HG03064 (cell line): ENCODE measurements at regions not wholly inside any gene's neighbourhood (a gene's known extent, or its start where the extent isn't known, plus 50 kb on each side); places are given as distances from the start of the nearest gene placed in this dataset.

Source experiments
- ATAC-seq: cut with Tn5 transposase; IDR thresholded peaks from one replicate; pipeline ENCODE4 v1.9.1; 2021; ENCODE audit warnings: low read depth; ENCODE audit not compliant: unreplicated experiment

DNA sequence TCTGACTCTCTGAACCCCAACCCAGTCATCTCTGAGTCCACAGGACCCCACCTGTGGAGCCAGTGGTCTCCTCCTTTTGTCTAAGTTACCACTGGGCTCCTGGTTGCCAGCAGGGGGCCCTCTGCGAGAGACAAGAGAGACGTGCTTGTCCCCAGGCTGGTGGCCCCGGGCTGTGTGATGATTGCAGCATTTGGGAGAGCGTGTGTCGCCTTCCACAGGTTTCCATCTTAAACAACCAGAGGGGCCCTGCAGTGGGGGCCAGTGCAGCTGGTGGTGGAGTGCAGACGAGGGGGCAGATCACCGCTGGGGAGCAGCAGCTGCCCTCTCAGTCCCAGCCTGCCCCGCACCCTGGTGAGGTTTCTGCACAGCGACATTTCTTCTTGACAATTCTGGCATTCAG lies 122.4 kb upstream of the PPP2R2D start:
- ATAC-seq, result no peak

- no peak for ATAC-seq
Observed at GRCh38 chr10:131778842-131779241, 122.0 kb upstream of the PPP2R2D start.

DNA sequence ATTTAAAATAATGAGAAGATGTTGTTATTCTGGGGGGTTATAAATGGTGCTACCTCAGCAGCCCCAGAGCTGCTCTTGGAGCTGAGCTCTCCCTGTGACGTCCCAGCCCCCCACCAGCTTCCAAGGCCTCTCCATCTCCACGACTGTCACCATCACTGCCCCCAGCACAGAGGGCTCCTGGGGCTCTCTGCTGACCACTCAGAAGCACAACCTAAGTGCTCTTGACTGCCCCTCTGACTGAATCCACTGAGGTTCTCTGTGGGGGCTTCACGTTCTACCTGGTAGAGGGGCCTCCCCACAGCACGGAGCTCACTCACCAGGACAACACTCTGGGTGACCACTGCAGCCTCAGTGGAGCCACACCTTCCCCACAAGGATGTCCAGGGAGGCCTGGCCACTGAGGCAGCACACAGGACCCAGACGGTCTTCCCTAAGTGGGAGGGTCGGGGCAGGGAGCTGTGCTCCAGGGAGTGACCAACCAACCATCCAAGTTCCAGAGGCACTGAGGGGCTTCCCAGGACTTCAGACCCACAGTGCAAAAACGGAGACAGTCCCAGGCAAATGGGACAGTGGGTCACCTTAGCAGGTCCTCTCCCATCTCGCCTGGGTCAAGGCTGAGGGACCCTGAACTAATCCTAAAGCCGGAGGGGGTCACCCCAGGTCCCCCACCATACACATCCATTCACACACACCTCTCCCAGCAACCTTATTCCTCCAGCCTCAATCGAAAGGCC lies 121.0 kb upstream of the PPP2R2D start:
- ATAC-seq, result no peak

- ATAC-seq, result no peak
Observed at GRCh38 chr10:131781076-131781475, 119.7 kb upstream of the PPP2R2D start.

- no peak for ATAC-seq
Observed at GRCh38 chr10:131781791-131782190, 119.0 kb upstream of the PPP2R2D start.

- no peak for ATAC-seq
Observed at GRCh38 chr10:131784363-131785120, 116.3 kb upstream of the PPP2R2D start.

- no peak for ATAC-seq
Observed at GRCh38 chr10:131785121-131785460, 115.7 kb upstream of the PPP2R2D start.

- no peak for ATAC-seq
Observed at GRCh38 chr10:131786756-131787605, 113.8 kb upstream of the PPP2R2D start.

DNA sequence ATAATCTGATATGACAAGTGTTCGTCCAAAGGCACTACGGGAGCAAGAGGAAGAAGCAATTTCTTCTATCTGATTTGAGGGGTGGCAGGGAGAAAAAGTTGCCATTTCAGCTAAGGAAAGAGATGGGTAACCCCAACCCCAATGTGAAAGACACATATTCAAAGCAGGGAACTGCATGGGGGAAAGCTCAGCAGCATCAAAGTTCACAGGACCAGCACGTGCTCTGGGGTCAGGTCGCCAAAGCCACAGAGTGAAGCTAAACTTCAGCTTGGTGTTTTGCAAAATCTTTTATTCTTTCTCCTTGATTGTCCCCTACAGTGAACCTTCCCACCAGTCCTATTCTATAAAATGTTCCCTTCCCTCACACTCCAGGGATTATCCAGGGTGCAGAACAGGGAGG lies 112.8 kb upstream of the PPP2R2D start:
- no peak for ATAC-seq

DNA sequence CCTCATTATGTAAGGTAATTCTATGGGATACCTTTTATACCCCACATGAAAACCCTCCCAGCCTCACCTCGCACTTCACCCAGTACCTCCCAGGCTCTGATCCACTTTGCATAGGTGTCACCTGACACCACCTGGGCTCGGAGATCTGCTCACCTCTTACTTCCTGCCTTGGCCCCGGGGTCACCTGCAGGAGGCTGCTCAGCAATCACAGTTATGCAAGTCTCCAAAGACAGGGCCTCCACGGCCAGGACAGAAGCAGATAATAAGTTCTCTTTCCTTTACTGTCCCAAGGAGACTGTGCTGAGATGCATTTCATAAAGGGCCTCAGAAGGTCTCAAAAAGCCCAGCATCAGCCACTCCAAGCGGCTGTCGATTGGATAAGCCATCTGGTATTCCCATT lies 112.4 kb upstream of the PPP2R2D start:
- no peak for ATAC-seq

DNA sequence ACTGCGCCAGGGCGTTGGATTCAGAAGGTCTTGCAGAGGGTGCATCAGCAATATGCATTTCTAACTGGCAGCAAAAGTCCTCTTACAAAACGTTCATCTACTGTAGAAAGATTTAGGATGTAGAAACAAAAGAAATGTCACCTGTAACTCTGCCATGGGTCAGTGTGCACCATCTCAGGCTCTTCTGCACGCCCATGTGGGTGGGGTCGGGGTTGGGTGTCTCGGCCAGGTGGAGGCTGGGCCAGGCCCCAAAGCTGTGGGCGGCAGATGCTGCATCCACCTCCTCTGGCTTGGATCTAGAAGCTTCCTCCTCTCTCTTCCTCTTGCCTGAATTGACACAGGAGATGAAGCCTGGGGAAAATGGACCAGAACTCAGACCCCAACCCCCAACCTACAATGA lies 111.3 kb upstream of the PPP2R2D start:
- ATAC-seq, result no peak

DNA sequence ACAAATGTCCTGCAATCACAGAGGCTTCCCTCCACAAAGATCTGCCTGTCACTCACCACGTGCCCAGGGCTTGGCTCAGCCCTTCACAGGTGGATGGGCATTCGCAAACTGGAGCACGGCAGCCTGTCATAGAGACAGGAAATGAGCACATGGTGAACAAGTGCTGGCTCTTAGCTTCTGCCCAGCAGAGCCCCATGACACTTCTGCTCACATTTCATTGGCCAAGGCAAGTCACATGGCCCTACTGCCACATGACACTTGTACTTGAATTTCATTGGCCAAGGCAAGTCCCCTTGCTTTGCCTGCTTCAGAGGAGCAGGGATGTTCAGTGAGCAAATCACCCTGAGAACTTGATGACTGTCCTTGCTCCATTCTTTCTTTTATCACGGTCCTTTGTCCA lies 110.8 kb upstream of the PPP2R2D start:
- no peak for ATAC-seq

- ATAC-seq, result no peak
Observed at GRCh38 chr10:131792011-131792651, 108.7 kb upstream of the PPP2R2D start.

DNA sequence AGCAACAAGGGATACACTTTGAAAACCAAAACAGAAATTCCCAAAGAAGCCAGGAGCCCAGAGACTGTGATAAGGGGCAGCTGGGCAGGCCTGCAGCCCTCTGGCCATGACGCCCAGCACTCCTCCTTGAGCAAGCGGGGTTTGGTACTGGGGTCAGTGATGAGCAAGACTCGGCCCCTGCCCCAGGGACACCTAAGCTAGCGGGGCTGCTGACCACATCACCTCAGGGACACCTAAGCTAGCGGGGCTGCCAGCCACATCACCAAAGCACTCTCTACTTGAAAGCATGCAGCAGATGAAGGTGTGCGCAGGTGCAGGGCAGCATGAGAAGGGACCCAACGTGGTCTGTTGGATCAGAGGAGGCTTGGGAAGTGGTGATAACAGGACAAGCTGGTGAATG lies 108.0 kb upstream of the PPP2R2D start:
- no peak for ATAC-seq

DNA sequence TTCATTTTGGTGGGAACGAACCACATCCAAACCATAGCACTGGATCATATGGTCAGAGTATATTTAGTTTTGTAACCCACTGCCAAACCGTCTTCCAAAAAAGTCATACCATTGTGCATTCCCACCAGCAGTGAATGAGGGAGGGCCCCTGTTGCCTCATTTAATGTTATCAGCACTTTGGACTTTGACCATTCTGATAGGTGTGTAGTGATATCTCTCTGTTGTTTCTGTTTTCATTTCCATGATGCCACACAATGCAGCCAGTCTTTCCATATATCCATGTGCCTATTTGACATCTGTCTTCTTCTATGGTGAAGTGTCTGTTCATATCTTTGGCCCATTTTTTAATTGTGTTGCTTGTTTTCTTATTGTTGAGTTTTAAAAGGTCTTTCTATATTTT lies 105.0 kb upstream of the PPP2R2D start:
- ATAC-seq, result no peak

GRCh38 chr10:131797626-131798025 lies 103.2 kb upstream of the PPP2R2D start:
- no peak for ATAC-seq

DNA sequence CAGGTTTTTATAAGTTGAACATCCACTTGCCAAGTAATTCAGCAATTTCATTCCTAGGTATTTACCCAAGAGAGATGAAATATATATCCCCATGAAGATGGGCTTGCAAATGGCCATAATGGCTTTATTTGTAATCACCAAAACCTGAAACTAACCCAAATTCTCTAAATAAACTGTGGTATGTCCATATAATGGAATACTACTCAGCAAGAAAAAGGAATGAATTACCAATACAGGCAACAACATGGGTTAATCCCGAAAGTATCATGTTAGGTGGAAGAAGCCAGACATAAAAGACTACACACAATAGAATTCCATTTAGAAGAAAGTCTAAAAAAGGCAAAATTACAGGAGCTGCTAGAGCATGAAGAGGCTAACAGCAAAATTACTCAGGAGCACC lies 101.4 kb upstream of the PPP2R2D start:
- no peak for ATAC-seq

DNA sequence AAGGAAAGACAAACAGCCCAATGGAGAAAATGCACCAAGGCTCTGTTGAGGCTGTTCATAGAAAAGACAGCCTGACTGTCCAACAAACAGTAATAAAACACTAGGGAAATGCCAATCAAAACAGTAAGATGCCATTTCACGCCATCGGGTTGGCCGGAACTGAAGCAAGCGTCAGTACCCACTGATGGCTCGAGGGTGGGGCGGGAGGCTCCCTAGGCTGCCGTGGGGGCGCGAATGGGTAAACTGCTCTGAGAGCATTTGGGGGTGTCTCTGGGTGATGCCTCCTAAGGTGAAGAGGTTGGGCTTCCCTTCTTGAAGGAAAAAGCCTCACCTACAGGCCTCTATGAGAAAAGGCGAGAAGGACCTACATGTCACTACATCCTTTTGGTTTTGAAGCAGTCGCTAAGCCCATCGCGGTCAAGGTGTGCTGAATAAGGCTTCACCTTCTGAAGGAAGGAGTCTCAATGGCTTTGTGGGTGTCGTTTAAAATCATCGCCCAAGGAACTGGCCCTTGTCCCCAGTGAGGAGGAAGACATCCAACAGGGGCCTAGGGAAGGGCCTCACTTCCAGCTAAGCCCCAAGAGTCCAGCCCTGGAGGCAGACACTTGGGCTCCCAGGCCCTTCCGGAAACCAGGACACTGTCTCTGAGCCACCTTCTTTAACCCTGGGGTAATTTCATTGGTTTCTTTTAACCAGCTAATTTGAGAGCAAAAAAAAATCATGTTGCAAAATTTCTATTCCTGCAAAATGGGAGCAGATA lies 98.5 kb upstream of the PPP2R2D start:
- ATAC-seq, result no peak

- no peak for ATAC-seq
Observed at GRCh38 chr10:131802996-131803395, 97.8 kb upstream of the PPP2R2D start.

DNA sequence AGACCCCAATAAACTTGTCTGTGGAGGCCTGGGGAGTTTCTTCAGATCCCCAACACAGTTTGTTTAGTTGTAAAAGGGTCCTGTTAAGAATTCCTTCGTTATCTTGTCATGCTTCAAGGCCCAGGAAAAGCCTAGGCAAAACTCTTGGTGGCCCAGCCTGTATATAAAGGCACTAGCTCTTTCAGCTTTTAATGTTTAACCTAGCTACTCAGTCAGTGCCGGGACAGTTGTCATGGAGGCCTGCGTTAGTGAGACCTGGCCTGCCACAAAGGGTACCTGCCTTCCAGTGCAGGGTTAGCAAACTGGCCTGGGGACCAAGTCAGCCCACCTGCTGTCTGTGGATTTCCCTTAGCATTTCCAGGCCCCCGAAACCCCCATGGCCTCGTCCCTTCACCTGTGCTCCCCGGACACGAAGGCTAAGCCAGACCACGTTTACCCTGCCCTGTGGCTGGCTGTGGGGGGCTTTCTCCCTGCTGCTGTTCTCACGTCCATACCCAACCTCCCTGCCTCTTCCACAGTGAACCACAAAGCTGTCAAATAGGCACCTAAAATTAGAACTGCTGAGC lies 96.9 kb upstream of the PPP2R2D start:
- ATAC-seq, result no peak
